HFF-Myc (cell line): ENCODE measurements at regions not wholly inside any gene's neighbourhood (a gene's known extent, or its start where the extent isn't known, plus 50 kb on each side); places are given as distances from the start of the nearest gene placed in this dataset.
A peak's percentile ranks its signal among the peaks of the same experiment; 100 is the strongest.

Source experiments
- DNase-seq: peaks from one replicate; pipeline ENCODE4 v3.0.0-alpha.2; 2011; ENCODE audit warnings: low read depth; ENCODE audit errors: extremely low read depth
- H3K4me3 ChIP-seq: replicated peaks from 2 replicates; pipeline ENCODE4 v1.5.1; 2011; ENCODE audit warnings: low read depth, mild to moderate bottlenecking, control low read depth, low read length
- TF ChIP-seq, protein P1 (sequence below): IDR thresholded peaks from 2 replicates; pipeline ENCODE4 v1.5.1; 2012; ENCODE audit warnings: mild to moderate bottlenecking, low read depth, low read length, control low read depth; ENCODE audit errors: missing control alignments

DNA sequence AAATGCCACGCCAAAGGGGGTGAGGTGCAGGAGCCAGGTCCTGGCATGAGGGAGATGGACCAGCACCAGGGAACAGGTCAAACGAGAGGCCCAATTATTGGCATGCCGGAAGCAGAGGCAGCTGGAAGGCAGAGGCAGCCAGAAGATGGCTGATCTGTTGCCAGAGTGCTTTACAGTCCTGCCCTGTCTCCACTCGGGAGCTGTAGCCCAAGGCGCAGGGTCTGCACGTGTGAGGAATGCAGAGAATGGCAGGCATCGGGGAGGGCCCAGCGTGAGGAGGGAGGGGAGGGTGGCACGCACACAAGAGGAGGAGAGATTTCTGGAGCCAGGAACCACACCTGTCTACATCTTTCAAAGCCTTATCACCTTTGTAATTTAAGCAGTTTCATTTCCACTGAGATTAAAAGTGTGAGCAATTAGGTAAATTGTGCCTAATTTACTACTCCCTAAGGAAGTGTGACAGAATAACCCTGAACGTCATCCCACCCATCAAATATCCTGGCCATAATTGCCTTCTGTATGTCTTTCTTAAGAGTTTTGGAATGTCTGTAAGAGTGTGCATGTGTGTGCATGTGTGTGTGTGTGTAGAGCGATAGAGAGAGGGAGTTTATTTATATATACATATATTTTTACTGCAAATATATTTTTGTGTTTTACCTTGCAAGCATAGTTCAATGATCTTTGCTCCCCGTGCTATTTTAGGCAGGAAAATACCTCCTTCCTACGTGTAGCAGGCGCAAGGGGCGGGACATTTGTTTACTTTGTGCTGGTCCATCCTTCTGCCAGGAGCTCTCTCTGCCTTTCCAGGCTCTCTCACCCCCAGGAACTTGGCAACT lies 125.5 kb upstream of the SERBP1 start:
- TF ChIP-seq, protein P1, sequence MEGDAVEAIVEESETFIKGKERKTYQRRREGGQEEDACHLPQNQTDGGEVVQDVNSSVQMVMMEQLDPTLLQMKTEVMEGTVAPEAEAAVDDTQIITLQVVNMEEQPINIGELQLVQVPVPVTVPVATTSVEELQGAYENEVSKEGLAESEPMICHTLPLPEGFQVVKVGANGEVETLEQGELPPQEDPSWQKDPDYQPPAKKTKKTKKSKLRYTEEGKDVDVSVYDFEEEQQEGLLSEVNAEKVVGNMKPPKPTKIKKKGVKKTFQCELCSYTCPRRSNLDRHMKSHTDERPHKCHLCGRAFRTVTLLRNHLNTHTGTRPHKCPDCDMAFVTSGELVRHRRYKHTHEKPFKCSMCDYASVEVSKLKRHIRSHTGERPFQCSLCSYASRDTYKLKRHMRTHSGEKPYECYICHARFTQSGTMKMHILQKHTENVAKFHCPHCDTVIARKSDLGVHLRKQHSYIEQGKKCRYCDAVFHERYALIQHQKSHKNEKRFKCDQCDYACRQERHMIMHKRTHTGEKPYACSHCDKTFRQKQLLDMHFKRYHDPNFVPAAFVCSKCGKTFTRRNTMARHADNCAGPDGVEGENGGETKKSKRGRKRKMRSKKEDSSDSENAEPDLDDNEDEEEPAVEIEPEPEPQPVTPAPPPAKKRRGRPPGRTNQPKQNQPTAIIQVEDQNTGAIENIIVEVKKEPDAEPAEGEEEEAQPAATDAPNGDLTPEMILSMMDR, result no peak
- H3K4me3 ChIP-seq, result no peak overlapping the region
- no peak for DNase-seq

DNA sequence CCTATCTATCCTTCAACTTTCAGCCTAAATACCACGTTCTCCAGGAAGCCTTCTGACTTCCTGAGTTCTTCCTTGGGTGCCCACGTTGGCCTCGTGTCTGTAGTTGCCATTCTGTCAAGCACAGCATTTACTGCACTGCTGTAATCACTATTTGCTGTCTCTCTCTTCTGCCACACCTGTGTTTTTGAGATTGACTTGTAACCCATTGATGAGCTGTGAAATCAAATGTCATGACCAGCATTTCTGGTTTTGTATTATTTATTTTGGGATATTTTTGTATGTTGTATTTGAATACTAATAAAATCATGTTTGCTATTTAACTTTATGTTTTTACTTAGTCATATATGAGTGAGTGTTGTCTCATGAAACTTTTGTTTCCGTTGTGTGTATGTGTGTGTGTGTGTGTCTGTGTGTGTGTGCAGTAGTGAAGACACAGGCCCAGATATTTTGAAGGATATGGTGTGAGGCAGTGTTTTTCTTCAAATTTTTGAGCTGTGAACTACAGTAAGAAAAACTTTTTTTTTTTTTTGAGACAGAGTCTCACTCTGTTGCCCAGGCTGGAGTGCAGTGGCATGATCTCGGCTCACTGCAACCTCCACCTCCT lies 126.2 kb upstream of the SERBP1 start:
- TF ChIP-seq, protein P1, result no peak
- no peak for DNase-seq
- H3K4me3 ChIP-seq, result no peak overlapping the region

DNA sequence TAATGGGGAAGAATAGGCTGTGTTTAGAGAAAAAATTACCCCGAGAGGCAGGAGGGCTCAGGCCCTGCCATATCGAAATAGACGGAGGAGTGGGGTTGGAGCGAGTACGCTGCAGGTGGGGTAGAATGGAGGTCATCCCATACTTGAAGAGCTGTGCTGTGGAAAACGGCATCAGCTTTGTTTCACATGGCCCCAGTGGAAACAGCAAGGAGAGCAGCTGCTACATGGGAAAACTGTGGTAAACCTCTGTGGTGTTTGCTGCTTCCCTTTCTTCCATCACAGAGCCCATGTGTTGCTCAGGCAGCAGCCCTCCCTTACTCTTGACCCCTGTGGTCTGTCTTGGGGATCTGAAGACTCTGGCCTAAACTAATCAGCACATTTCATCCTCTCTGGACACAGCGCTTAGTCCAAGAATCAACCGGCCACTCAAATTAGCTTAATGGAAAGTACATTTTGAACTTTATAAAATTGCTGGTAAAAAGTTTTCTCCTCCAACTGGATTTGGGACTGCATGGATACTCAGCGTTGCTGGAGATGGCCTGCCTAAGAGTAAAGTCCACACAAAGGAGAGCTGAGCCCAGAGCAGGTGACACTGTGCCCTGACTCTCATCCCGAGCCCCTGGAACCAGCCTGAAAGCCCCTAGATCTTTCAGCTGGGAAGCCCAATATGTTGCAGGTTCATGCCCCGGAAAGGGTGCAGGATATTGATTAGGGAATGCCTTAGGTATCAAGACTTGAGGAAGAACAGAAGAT lies 127.1 kb upstream of the GADD45A start:
- DNase-seq, result no peak
- no peak overlapping the region for H3K4me3 ChIP-seq
- TF ChIP-seq, protein P1, result no peak

DNA sequence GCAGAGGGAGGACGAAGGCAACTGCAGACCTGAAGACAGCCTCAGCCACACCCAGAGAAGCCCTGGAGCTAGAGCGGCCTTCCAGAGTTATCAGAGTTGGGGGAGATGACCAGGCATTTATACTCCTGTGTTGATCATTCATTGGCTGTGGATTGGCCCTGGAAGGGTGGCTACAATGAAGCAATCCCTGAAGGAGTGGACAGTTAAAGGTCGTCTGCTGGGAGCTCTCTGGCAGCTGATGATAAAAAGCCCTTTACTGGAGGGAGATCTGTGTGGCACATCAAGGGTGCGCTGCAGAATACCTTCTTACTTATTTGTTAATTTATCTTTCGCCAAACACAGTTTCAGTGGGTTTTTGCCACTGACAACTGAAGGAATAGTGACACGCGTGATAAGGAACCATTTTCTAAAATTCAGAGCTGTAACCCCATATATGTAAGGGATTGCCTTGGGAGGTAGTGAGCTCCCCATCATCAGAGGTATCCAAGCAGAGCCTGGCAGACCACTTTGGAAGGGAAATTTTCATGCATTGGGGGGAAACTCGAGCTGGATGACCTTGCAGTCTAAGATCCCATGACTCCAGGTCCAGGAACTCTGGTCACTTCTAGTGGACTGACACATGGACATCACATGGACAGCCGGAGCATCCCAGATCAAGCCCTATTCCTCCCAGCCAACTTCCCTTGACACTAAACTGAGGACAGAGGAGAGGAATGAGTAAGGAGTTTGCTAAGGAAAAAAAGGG lies 126.4 kb upstream of the GADD45A start:
- H3K4me3 ChIP-seq, result peak overlapping the region; percentile 18
- TF ChIP-seq, protein P1, result no peak
- no peak for DNase-seq

DNA sequence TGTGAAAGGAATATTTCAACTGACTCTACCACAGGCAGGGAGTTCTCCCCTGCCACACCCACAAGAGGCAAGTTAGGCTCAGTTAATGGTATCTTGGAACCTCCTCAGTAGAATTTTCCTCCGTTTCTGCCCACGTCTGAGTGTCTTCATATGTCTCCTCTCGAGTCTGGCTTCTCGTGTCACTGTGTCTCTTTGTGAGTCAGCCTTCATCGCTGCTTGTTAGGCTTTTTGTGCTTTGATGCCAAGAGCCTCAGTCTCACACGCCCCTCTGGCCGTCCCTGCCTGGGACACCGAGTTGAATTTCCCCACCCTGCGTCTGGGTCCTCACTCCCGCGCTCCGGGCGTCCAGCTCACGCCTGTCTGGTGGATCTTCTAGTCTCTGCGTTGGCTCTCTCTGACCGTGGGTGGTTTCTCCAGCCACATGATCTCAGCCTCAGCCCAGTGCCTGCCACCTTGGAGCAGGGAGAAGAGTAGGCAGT lies 125.7 kb upstream of the GADD45A start:
- no peak for DNase-seq
- H3K4me3 ChIP-seq, result peak overlapping the region; percentile 18
- TF ChIP-seq, protein P1, result no peak

DNA sequence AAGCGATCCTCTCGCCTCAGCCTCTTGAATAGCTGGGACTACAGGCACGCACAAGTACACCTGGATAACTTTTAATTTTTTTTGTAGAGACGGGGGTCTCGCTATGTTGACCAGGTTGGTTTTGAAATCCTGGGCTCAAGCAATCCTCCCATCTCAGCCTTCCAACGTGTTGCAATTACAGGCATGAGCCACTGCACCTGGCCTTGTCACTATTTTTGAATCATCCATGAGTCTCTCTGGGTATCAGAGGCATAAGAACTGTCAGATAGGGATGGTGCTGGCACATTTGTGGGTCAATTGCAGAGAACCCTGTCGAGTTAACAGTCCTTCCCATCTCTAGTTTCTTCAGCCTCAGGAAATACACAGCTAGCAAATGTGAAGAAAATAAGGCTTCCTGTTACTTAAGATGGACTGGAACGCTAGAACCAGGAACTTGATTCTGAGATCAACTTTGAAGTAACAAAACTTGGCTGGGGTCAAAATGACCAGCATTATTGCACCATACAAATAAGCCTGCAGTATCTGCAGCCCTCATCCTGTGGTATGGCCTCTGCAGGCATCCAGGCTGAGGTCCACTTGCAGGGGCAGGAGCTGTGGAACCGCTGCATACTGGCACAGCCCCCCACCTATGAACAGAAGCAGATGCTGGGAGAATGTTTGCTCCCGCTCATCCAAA lies 124.3 kb upstream of the GADD45A start:
- no peak for DNase-seq
- TF ChIP-seq, protein P1, result no peak
- no peak overlapping the region for H3K4me3 ChIP-seq
